ENCODE measurements at regions not wholly inside any gene's neighbourhood (a gene's known extent, or its start where the extent isn't known, plus 50 kb on each side); places are given as distances from the start of the nearest gene placed in this dataset.

GRCh38 chr12:114275932-114276785 is 129.8 kb downstream of the TBX5 start:
- no peak for ATAC-seq (ENCODE audit: low read depth)

More at GRCh38 chr12:114275932-114276785, 129.8 kb downstream of the TBX5 start:
- no peak for TF ChIP-seq CTCF (IDR thresholded peaks at IDR 0.05)
- no peak for TF ChIP-seq EZH2 (IDR thresholded peaks at IDR 0.05; ENCODE audit: borderline replicate concordance, insufficient read depth, low read depth, low read length, poor library complexity, severe bottlenecking)
- no peaks in the 10 kb centered on the region for H3K4me1 Mint-ChIP-seq
- Histone ChIP-seq H3K4me2 (replicated peaks; ENCODE audit: low read depth, low read length, poor library complexity, severe bottlenecking) (no peak overlapping the region), H3K79me2 (ENCODE audit: control insufficient read depth, insufficient read depth, low read length) (no peaks in the 10 kb centered on the region), H3K9ac (ENCODE audit: low read length) (no peak overlapping the region), H3K4me3 (ENCODE audit: control extremely low read depth in 1 of 5, extremely low read depth in 1 of 5, insufficient read depth in 1 of 5, low read depth in 2 of 5, low read length in 4 of 5) (no peak overlapping the region), H3K36me3 (replicated peaks in 1 of 2; ENCODE audit: control extremely low read depth in 1 of 2, control insufficient read depth in 1 of 2, extremely low read depth in 1 of 2, insufficient read depth in 2 of 2, low read length in 1 of 2) (no peaks in the 10 kb centered on the region), H3K27me3 (replicated peaks in 1 of 4; ENCODE audit: control extremely low read depth in 1 of 4, control insufficient read depth in 3 of 4, insufficient read depth in 4 of 4, low read length in 3 of 4) (peaks cover 0 to 4% (median 0%) of the 10 kb centered on the region in 4 experiments), H4K20me1 (ENCODE audit: control insufficient read depth, insufficient read depth, low read length, poor library complexity, severe bottlenecking) (no peaks in the 10 kb centered on the region), H2AFZ (ENCODE audit: insufficient read depth, low read depth, low read length, poor library complexity, severe bottlenecking) (no peak overlapping the region), H3K4me1 (ENCODE audit: control insufficient read depth in 2 of 2, insufficient read depth in 2 of 2, low read length in 2 of 2) (no peaks in the 10 kb centered on the region), H3K9me3 (ENCODE audit: control extremely low read depth in 1 of 3, control insufficient read depth in 2 of 3, insufficient read depth in 1 of 3, low read length in 2 of 3) (no peaks in the 10 kb centered on the region), H3K27ac (ENCODE audit: low read length in 2 of 2) (no peak overlapping the region)
- no peak for DNase-seq
- intact Hi-C loops (cut with micrococcal nuclease): no loop called here
- WGBS (ENCODE audit: insufficient coverage): 54% methylated on average over 2 of the region's 3 CpGs
- POLR2A ChIA-PET: no interaction called here
- H3K27ac Mint-ChIP-seq: no peak overlapping the region
- CTCF ChIA-PET: no interaction called here
- H3K9me3 Mint-ChIP-seq (ENCODE audit: insufficient read depth): no peaks in the 10 kb centered on the region
- H3K27me3 Mint-ChIP-seq: peaks cover 8% of the 10 kb centered on the region
- no peak overlapping the region for H3K4me3 Mint-ChIP-seq

Measured in B cell (primary cell).